GM19099 (cell line): ENCODE measurements at regions not wholly inside any gene's neighbourhood (a gene's known extent, or its start where the extent isn't known, plus 50 kb on each side); places are given as distances from the start of the nearest gene placed in this dataset.

ENCODE experiments used
- POLR2A ChIP-seq: IDR thresholded peaks from 3 replicates; pipeline ENCODE4 v1.6.1; 2011; ENCODE audit warnings: low read depth; ENCODE audit not compliant: insufficient read length; ENCODE audit errors: extremely low read depth

DNA sequence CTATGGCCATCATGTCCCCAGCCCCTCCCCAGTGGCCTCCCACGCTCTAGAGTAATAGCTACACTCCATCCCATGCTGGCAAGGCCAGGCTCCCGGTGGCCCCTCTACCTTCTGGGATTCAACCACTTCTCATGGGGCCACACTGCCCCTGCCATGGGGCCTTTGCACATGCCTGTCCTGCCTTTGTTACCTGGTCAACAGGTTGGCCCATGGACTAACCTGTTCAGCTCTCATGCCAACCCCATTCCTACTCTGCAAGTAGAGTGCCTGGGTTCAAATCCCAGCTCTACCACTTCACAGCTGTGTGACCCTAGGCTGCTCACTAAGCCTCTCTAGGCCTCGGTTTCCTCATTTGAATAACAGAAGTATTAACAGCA lies 98.5 kb downstream of the RFLNA start:
- no peak for TF ChIP-seq POLR2A

DNA sequence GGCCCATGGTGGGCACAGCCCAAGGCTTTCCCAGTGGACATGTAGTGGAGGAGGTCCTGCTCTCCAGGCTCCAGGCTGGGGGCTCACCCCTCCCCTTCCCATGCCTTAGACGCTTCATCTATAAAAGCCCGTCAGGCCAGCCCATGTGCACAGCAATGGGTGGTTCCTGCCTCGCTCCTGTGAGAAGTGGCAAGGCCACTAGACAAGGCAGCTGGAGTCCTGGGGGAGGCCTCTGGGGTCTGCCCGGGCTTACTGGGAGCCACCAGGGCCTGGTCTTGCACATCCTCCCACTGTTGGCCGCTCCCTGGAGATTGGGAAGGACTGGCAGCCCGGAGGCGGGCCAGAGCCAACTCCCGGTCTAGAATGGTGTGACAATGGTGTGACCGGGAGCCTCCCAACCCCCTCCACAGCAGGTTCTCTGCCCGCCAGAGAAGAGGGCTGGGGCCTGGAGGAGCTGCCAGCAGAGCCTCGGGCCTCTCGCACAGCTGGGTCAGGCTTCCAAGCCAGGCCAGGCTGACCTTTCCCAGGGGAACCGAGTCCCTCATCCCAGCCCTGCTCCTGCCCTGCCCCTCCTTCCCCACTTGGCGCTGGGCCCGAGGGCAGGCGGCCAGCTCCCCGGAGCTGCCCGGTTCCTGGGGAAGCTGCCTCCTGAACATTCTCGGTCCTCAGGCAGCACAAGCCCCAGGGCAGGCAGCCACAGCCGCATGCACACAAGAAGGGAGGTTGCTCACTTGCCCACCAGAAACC lies 97.9 kb downstream of the RFLNA start:
- TF ChIP-seq POLR2A: no peak

DNA sequence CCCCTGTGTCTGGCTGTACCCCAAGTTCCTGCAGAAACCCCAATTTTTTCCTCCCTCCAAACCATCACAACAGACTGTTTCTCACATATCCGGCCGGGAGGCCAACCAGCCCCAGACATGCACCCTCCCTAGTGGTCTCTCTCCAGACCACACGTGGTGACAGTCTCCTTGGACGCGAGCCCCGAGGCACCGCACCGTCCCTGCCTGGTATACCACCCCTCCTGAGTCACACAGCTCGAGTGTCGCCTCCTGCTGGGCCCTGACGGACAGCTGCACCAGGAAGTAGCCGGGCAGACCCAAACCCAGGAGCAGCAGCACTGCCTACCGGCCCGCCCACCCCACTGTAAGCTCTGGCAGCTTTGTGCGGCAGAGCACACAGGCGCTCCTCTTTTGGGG lies 97.4 kb downstream of the RFLNA start:
- TF ChIP-seq POLR2A: no peak

GRCh38 chr12:124391340-124392261 lies 96.7 kb downstream of the RFLNA start:
- TF ChIP-seq POLR2A: no peak

- peak; percentile 44 for TF ChIP-seq POLR2A
These were observed 95.7 kb downstream of the RFLNA start for GRCh38 chr12:124390442-124391097.

DNA sequence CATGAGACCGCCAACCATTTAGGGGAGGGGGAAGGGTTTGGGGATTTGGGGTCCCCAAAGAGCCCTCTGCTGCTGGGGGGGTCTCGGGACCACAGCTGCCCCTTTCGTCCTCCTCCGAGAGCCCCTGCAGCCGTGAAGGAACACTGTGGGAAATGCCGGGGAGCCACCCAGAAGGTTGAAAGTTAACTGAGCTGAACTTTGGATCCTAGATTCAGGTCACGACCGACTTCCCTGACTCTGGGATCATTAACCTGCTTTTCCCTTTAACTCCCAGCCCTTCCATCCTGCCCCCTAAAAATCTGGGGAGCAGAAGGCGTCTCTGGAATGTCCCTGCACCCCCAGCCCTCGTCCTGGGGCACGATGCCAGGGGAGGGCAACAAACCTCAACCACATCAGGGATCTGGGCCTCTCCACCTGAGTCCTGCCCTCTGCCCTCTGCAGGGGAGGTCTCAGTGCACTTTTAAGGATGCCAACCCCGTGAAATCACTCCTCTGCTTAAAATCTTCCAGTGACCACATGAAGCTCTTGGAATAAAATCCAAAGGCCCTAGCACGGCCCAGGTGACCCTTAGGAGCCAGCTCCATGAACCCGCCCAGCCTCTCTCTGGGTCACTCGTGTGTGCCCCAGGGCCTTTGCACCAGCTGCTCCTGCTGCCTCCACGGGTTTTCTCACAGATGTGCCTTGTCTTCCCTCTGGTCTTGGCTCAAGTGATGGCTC lies 95.0 kb downstream of the RFLNA start:
- no peak for TF ChIP-seq POLR2A

DNA sequence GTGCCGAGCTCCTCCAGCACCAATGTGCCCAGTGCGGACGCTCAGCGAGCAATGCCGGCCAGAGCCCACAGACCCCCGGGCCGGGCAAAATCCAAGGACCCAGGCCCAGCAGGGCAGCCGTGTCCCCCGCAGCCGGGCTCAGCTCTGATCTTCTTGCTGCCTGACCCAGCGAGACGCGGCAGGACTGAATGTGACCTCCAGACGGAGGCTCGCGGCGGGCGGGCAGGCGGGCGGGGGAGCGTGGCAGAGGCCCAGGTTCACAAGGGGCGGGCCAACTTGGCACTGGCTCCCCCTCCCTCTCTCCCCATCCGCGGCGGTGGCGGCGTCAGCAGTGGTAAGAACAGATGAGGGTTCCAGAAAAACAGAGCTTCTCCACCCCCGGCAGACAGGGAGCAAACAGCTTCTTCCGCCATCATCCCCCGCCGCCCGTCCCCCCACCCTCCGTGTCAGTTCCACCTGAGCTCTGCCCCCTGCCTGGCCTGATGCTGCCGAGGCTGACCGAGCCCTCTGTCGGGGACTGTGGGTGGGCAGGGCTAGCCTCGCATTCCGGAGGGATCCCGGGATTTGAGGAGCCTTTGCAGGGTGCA lies 94.3 kb downstream of the RFLNA start:
- TF ChIP-seq POLR2A: no peak

GRCh38 chr12:124388679-124389137 lies 93.8 kb downstream of the RFLNA start:
- TF ChIP-seq POLR2A: no peak

DNA sequence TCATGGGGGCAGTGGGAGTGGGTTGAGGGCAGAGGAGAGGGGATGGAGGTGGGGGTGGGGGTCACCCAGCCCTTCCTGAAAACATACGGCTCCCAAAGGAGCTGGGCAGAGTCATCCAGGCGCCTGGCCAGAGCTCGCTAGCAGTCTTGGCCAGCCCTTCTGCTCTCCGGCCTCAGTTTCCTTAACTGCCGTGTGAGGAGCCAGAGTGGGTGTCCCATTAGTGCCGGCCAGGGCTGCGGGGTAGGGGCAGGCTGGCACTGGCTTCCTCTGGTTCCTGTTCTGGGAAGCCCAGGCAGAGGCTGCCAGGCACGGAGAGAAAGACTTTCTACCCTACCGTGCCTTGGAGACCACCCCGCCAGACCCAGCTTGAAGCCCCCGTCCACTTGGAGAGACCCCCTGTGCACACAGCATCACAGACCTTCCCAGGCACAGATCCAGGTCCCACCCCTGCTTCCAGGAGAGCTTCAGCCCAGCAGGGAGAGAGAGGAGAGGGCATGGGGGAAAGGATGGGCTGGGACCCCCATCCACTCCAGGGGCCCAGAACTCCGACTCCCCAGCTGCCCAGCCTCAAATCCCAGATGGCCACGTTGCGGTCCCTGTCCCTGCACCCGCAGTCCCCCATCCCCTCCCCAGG lies 93.3 kb downstream of the RFLNA start:
- no peak for TF ChIP-seq POLR2A

DNA sequence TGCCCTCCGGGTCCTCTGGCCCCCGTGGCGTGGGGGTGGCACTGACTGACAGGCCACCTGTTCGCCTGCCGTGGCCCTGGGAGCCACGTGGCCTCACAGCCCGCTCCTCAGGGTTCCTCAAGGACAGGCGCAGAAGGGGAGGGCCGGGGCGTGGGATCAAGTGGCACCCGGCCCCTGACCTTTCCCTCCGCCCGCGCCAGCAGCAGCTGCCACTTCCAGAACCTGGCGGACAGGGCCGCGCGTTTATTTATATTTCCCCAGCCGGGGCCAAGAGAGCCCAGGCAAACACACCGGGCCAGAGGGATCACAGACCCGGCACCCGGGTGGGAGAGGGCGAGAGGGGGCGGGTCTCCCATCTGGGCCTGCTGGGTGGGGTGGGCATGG lies 92.6 kb downstream of the RFLNA start:
- TF ChIP-seq POLR2A: no peak

DNA sequence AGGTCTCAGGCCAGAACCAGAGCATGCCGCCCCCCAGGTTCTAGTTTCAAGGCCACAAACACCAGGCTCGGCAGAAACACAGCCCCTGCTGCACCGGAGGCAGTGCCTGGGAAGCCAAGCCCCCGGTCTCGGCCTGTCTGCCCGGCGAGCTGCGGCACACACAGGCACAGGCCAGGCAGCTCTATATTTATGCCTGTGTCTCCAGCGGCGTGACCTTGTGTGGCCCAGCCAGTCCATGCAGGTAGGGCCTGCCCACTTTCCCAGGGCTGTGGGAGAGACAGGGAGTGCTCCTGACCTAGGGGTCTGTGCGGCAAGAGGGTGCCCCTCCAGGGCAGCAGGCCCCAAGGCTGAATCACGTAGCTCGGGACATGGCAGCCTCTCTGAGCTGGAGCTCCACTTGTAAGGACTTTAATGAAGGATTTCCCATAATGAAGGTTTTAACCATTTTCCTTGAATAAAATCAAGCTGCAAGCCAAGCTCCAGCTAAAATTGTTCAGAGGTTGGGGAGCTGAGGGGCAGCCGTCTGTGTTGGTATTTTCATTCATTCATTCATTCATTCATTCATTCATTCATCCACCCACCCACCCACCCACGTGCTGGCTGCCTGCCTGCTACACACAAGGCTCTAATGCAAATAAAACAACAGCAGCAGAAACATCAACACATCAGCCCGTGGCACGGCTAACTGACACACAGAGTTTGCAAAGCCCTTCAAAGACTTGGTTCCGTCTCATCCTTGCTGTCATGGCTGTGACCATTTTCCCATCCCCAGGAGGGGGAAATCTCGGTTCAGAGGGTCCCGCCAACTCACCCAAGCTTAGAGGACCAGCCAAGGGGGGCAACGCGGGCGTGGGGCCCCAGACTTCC lies 92.0 kb downstream of the RFLNA start:
- no peak for TF ChIP-seq POLR2A

GRCh38 chr12:124386059-124386458 lies 91.2 kb downstream of the RFLNA start:
- TF ChIP-seq POLR2A: no peak

DNA sequence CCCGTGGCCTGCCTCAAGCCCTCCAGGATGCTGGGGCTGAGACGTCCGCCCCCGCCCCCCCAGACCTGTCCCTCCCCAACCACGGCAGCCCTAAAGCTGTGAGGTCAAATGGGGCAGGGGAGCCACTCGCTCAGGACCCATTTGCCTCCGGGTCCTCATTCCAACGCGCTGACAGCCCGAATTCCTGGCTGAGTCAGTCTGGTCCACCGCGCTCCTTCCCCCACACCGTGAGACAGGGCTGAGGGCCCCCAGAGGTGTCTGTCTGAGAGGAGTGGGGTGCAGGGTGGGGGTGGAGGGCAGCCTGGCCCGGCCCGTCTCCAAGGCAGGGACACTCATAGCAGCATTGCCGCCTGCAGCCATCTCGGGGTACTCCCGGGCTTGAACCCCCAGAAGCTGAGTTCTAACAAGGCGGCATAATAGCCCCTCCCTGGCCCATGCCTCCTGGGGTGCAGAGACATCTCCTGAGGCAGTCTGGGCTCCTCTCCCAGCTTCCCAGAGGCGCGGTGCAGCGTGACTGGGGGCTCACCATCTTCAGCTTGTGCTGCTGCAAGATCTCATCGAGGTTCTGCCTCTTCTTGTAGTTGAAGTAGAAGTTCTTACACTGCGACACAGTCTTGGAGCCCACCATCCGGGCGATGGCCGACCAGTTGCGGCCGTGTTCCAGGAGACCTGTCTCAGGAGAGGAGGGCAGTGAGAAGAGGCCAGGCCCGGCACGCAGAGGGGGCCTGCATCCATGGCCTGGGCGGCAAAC lies 90.5 kb downstream of the RFLNA start:
- no peak for TF ChIP-seq POLR2A

GRCh38 chr12:124384299-124384894 lies 89.5 kb downstream of the RFLNA start:
- no peak for TF ChIP-seq POLR2A
